Fibroblast of villous mesenchyme (primary cell): ENCODE measurements at regions not wholly inside any gene's neighbourhood (a gene's known extent, or its start where the extent isn't known, plus 50 kb on each side); places are given as distances from the start of the nearest gene placed in this dataset.

Experiments used
- DNase-seq: peaks from one replicate; pipeline ENCODE4 v3.0.0-alpha.2; 2010; ENCODE audit warnings: low read depth
- H3K4me3 ChIP-seq: 2 replicates; pipeline ENCODE4 v1.5.1; 2011; ENCODE audit warnings: low read depth, mild to moderate bottlenecking, low read length
- TF ChIP-seq, protein P1 (sequence below): IDR thresholded peaks from 2 replicates; pipeline ENCODE4 v1.5.1; 2012; ENCODE audit warnings: low read depth, mild to moderate bottlenecking, low read length; ENCODE audit not compliant: insufficient read depth

DNA sequence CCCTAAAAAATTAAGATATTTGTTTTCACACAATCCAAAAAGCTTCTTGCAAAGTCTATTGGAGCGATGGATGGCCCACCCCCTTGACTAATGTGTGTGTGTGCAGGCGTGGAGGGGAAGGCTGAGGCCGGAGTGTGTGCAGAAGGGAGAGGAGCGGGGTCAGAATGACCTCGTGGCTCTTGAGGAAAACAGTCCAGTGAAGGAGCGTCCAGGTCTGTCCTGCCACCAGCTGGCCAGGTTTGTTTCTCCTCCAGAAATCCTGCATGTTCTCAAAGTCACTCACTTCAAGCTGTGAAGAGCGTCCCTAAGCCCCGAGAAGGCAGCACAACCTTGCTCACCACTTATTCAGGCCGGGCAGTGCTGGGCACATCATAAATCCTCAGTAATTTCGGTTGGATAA is 69.5 kb upstream of the SSX2IP start:
- no peak for DNase-seq
- H3K4me3 ChIP-seq: no peak overlapping the region
- TF ChIP-seq, protein P1, sequence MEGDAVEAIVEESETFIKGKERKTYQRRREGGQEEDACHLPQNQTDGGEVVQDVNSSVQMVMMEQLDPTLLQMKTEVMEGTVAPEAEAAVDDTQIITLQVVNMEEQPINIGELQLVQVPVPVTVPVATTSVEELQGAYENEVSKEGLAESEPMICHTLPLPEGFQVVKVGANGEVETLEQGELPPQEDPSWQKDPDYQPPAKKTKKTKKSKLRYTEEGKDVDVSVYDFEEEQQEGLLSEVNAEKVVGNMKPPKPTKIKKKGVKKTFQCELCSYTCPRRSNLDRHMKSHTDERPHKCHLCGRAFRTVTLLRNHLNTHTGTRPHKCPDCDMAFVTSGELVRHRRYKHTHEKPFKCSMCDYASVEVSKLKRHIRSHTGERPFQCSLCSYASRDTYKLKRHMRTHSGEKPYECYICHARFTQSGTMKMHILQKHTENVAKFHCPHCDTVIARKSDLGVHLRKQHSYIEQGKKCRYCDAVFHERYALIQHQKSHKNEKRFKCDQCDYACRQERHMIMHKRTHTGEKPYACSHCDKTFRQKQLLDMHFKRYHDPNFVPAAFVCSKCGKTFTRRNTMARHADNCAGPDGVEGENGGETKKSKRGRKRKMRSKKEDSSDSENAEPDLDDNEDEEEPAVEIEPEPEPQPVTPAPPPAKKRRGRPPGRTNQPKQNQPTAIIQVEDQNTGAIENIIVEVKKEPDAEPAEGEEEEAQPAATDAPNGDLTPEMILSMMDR: no peak

DNA sequence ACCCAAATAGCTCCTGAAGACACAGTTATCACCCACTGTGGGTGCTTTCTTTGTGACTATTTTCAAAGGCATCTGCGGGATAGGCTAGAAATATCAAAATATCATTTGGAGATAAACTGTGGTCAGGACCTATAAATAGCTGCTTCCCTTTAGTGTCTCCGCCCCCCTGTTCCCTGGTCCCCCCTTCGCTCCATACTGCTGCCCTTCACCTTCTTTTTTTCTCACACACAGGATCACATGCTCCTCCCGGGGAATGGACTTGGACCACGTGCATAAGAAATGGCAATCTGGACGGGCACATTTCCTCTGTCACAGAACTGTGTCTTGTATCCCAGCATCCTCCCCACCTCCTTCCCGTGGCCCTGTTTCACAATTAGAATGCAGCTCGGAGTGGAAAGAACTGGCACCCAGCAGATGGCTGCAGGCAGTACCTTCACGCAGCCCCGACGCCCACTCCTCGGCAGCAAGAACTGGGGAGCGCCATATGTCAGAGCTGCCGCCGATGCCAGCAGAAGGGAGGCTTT is 68.8 kb upstream of the SSX2IP start:
- TF ChIP-seq, protein P1: no peak
- peak; percentile 44 for DNase-seq
- peak overlapping the region; percentile 24 for H3K4me3 ChIP-seq

GRCh38 chr1:84758476-84758875 is 68.2 kb upstream of the SSX2IP start:
- no peak for DNase-seq
- TF ChIP-seq, protein P1: no peak
- no peak overlapping the region for H3K4me3 ChIP-seq

- TF ChIP-seq, protein P1: no peak
- DNase-seq: no peak
- H3K4me3 ChIP-seq: no peak overlapping the region
Measured at GRCh38 chr1:84757301-84757700, 67.0 kb upstream of the SSX2IP start.

GRCh38 chr1:84756455-84757082 is 66.3 kb upstream of the SSX2IP start:
- no peak for DNase-seq
- H3K4me3 ChIP-seq: no peak overlapping the region
- TF ChIP-seq, protein P1: no peak

DNA sequence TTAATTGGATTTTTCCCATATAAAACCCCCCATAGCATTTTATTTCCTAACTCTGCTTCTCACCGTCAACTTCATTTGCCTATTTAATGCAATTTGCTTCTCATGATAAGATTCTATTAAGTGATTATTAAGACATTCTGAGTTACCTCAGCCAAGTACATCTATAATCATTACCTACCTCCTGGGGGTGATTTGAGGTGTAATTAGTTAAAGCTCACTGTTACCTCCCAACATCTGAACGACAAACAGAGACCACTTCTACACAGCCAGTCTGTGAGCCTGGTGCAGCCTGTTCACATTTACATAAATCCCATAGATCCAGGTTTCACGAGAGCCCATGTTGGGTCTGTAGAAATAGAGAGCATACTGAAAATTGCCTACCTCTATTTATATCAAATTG is 65.7 kb upstream of the SSX2IP start:
- H3K4me3 ChIP-seq: no peak overlapping the region
- TF ChIP-seq, protein P1: no peak
- DNase-seq: no peak

DNA sequence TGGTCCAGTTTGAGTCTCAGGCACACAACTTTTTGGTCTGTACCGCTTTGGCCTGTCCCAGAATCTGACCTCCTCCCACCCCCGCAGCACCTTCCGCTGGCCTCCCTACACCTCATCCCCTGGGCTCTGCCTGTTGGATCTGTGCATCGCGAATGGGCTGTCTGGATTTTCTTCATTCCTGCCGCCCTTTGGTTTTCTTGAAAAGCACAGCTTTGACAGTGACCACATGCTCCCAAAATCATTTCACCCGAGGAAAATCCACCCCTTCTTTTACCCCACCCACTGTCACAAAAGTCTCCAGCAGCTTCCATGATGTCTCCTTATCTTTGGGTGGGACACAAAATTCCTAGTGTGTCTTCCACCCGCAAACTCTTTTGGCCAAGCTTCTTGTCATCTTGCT is 65.0 kb upstream of the SSX2IP start:
- DNase-seq: no peak
- TF ChIP-seq, protein P1: no peak

More for the DNA sequence above, 65.0 kb upstream of the SSX2IP start:
- H3K4me3 ChIP-seq: no peak overlapping the region
